GM23248 (cell line): ENCODE measurements at regions not wholly inside any gene's neighbourhood (a gene's known extent, or its start where the extent isn't known, plus 50 kb on each side); places are given as distances from the start of the nearest gene placed in this dataset.
"Not testable (repeated sequence)": the region's sequence is repeated elsewhere in the genome, so short reads cannot be mapped to it uniquely, and the experiment has no call there.

Experiments
- DNase-seq: peaks from one replicate; pipeline ENCODE4 v3.0.0-alpha.2; 2015
- H2AFZ ChIP-seq: fragments of 200-600 bp; sonication (generic); 2 replicates; pipeline ENCODE4 v1.6.1; 2016; ENCODE audit warnings: antibody characterized with exemption
- H3F3A ChIP-seq: fragments of 200-600 bp; sonication (generic); 2 replicates; pipeline ENCODE4 v1.6.1; 2016; ENCODE audit warnings: mild to moderate bottlenecking, antibody characterized with exemption, mixed run types; ENCODE audit not compliant: insufficient read depth
- H3K27ac ChIP-seq: fragments of 200-600 bp; sonication (generic); 2 replicates; pipeline ENCODE4 v1.5.1; 2016; ENCODE audit warnings: mild to moderate bottlenecking
- H3K27me3 ChIP-seq: fragments of 200-600 bp; sonication (generic); replicated peaks from 2 replicates; pipeline ENCODE4 v1.6.1; 2016; ENCODE audit warnings: mild to moderate bottlenecking; ENCODE audit not compliant: insufficient read depth
- H3K36me3 ChIP-seq: fragments of 200-600 bp; sonication (generic); 2 replicates; pipeline ENCODE4 v1.6.1; 2016; ENCODE audit warnings: low read depth, mild to moderate bottlenecking
- H3K4me1 ChIP-seq: fragments of 200-600 bp; sonication (generic); 2 replicates; pipeline ENCODE4 v1.6.1; 2016; ENCODE audit warnings: mild to moderate bottlenecking; ENCODE audit not compliant: insufficient read depth
- H3K4me2 ChIP-seq: fragments of 200-600 bp; sonication (generic); one replicate; pipeline ENCODE4 v1.6.1; 2016; ENCODE audit warnings: mild to moderate bottlenecking; ENCODE audit not compliant: unreplicated experiment
- H3K4me3 ChIP-seq: fragments of 200-600 bp; sonication (generic); 2 replicates; pipeline ENCODE4 v1.5.1; 2016; ENCODE audit warnings: mild to moderate bottlenecking
- H3K79me2 ChIP-seq: fragments of 200-600 bp; sonication (generic); 2 replicates; pipeline ENCODE4 v1.6.1; 2016; ENCODE audit warnings: mild to moderate bottlenecking; ENCODE audit not compliant: insufficient read depth
- H3K9ac ChIP-seq: fragments of 200-600 bp; sonication (generic); 2 replicates; pipeline ENCODE4 v1.6.1; 2016; ENCODE audit warnings: mild to moderate bottlenecking
- H3K9me2 ChIP-seq: fragments of 200-600 bp; sonication (generic); 2 replicates; pipeline ENCODE4 v1.6.1; 2016; ENCODE audit warnings: mixed run types, mild to moderate bottlenecking, moderate library complexity; ENCODE audit not compliant: insufficient read depth
- H3K9me3 ChIP-seq: fragments of 200-600 bp; sonication (generic); one replicate; pipeline ENCODE4 v1.6.1; 2017; ENCODE audit warnings: low read depth
- H4K20me1 ChIP-seq: fragments of 200-600 bp; sonication (generic); 2 replicates; pipeline ENCODE4 v1.6.0; 2016; ENCODE audit not compliant: insufficient read depth
- EZH2 ChIP-seq: fragments of 200-600 bp; sonication (generic); IDR thresholded peaks from 2 replicates; pipeline ENCODE4 v1.6.1; 2018; ENCODE audit warnings: antibody characterized with exemption, mild to moderate bottlenecking; ENCODE audit not compliant: insufficient read depth, poor library complexity, severe bottlenecking
- EZH2phosphoT487 ChIP-seq: fragments of 200-600 bp; sonication (generic); IDR thresholded peaks from 2 replicates; pipeline ENCODE4 v1.6.1; 2018; ENCODE audit warnings: antibody characterized with exemption, moderate library complexity, mild to moderate bottlenecking, low read depth; ENCODE audit not compliant: insufficient read depth
- WGBS, 2 experiments: methylation state at CpG; one replicate each; pipeline ENCODE4 v1.1.6; 2015 to 2017; ENCODE audit warnings: low lambda C conversion rate in 2 of 2, low coverage in 1 of 2; ENCODE audit errors: missing lambda C conversion rate in 2 of 2; 5-methylcytosine and 5-hydroxymethylcytosine counted together
- in situ Hi-C: fragments of 300-500 bp; cut with MboI; formaldehyde crosslinking; loops from 2 replicates; pipeline ENCODE4 v1.15.0; 2020

- no peaks in the 10 kb centered on the region for H3K79me2 ChIP-seq
- no peaks in the 10 kb centered on the region for H3K27me3 ChIP-seq
- no peak for DNase-seq
- H3K36me3 ChIP-seq = no peaks in the 10 kb centered on the region
- H3K27ac ChIP-seq = no peak overlapping the region
- no peaks in the 10 kb centered on the region for H3K9me2 ChIP-seq
- H2AFZ ChIP-seq = no peak overlapping the region
- no peaks in the 10 kb centered on the region for H3K9me3 ChIP-seq
- in situ Hi-C loops = loop anchor here (10.0 kb wide), 1 partner anchor 51 kb away; no protein-coding TSS in a partner anchor
- TF ChIP-seq EZH2phosphoT487 = no peak
- TF ChIP-seq EZH2 = no peak
- no peak overlapping the region for H3K4me2 ChIP-seq
- H3K4me3 ChIP-seq = no peak overlapping the region
- H3F3A ChIP-seq = no peaks in the 10 kb centered on the region
- H3K9ac ChIP-seq = no peak overlapping the region
- 0% methylated on average over 3 of the region's 3 CpGs for WGBS, 2 experiments
- no peaks in the 10 kb centered on the region for H3K4me1 ChIP-seq
- H4K20me1 ChIP-seq = no peaks in the 10 kb centered on the region
Observed at GRCh38 chrY:21023906-21024305, 268.0 kb downstream of the RPS4Y2 start.

- no peak for DNase-seq
- no peaks in the 10 kb centered on the region for H3K27me3 ChIP-seq
- H3K79me2 ChIP-seq = no peaks in the 10 kb centered on the region
- 2 to 3% methylated on average over 3 of the region's 3 CpGs for WGBS, 2 experiments
- H3K27ac ChIP-seq = no peak overlapping the region
- H3K9me2 ChIP-seq = no peaks in the 10 kb centered on the region
- no peaks in the 10 kb centered on the region for H3K36me3 ChIP-seq
- in situ Hi-C loops = loop anchor here (10.0 kb wide), 1 partner anchor 46 kb away; no protein-coding TSS in a partner anchor
- no peak overlapping the region for H3K9ac ChIP-seq
- no peak overlapping the region for H3K4me2 ChIP-seq
- no peak overlapping the region for H2AFZ ChIP-seq
- H3F3A ChIP-seq = no peaks in the 10 kb centered on the region
- H3K9me3 ChIP-seq = no peaks in the 10 kb centered on the region
- H3K4me3 ChIP-seq = no peak overlapping the region
- H3K4me1 ChIP-seq = no peaks in the 10 kb centered on the region
- TF ChIP-seq EZH2phosphoT487 (no peak), EZH2 (no peak)
- no peaks in the 10 kb centered on the region for H4K20me1 ChIP-seq
Observed at GRCh38 chrY:21028506-21028905, 272.6 kb downstream of the RPS4Y2 start.

GRCh38 chrY:21033363-21033762, 277.5 kb downstream of the RPS4Y2 start:
- TF ChIP-seq EZH2phosphoT487 = no peak
- TF ChIP-seq EZH2 = no peak
- WGBS, 2 experiments = 0 to 6% methylated on average over 2 of the region's 2 CpGs
- Histone ChIP-seq H3K79me2 (no peaks in the 10 kb centered on the region), H3K36me3 (no peaks in the 10 kb centered on the region), H3F3A (no peaks in the 10 kb centered on the region), H3K4me2 (no peak overlapping the region), H3K9me2 (no peaks in the 10 kb centered on the region), H4K20me1 (no peaks in the 10 kb centered on the region), H3K4me3 (no peak overlapping the region), H2AFZ (no peak overlapping the region), H3K4me1 (no peaks in the 10 kb centered on the region), H3K9me3 (no peaks in the 10 kb centered on the region), H3K27me3 (no peaks in the 10 kb centered on the region), H3K9ac (no peak overlapping the region), H3K27ac (no peak overlapping the region)
- DNase-seq = no peak
- in situ Hi-C loops = no loop called here

- 0 to 11% methylated on average over 3 to 4 of the region's 4 CpGs for WGBS, 2 experiments
- TF ChIP-seq EZH2phosphoT487 (no peak), EZH2 (no peak)
- Histone ChIP-seq H3K27ac (no peak overlapping the region), H3K79me2 (no peaks in the 10 kb centered on the region), H3K36me3 (no peaks in the 10 kb centered on the region), H3K27me3 (no peaks in the 10 kb centered on the region), H3K9ac (no peak overlapping the region), H3K9me3 (no peaks in the 10 kb centered on the region), H3F3A (no peaks in the 10 kb centered on the region), H3K4me3 (no peak overlapping the region), H3K4me1 (no peaks in the 10 kb centered on the region), H2AFZ (no peak overlapping the region), H3K9me2 (no peaks in the 10 kb centered on the region), H4K20me1 (no peaks in the 10 kb centered on the region), H3K4me2 (no peak overlapping the region)
- DNase-seq = no peak
- in situ Hi-C loops = no loop called here
Observed at GRCh38 chrY:21034151-21035061, 278.5 kb downstream of the RPS4Y2 start.

- H3F3A ChIP-seq, H3K9me2 ChIP-seq, DNase-seq, H2AFZ ChIP-seq, H3K4me2 ChIP-seq, H4K20me1 ChIP-seq, H3K27ac ChIP-seq, in situ Hi-C loops, H3K9me3 ChIP-seq, H3K9ac ChIP-seq, H3K36me3 ChIP-seq, H3K79me2 ChIP-seq, H3K4me1 ChIP-seq, H3K27me3 ChIP-seq, H3K4me3 ChIP-seq: not testable (repeated sequence)
- WGBS, 2 experiments = 23 to 31% methylated on average over 4 to 5 of the region's 5 CpGs
Observed at GRCh38 chrY:21037398-21037797, 281.5 kb downstream of the RPS4Y2 start.
